B cell (primary cell): ENCODE measurements at regions not wholly inside any gene's neighbourhood (a gene's known extent, or its start where the extent isn't known, plus 50 kb on each side); places are given as distances from the start of the nearest gene placed in this dataset.

Experiments used
- EZH2 ChIP-seq: IDR thresholded peaks from 2 replicates; pipeline ENCODE4 v1.6.1; 2012; ENCODE audit warnings: borderline replicate concordance, low read depth, mild to moderate bottlenecking, moderate library complexity, low read length; ENCODE audit not compliant: insufficient read depth, poor library complexity, severe bottlenecking
- TF ChIP-seq, protein P1 (sequence below): fragments of 200-600 bp; IDR thresholded peaks from one replicate; pipeline ENCODE4 v1.8.0; 2022; ENCODE audit warnings: antibody characterized with exemption, mild to moderate bottlenecking

GRCh38 chr13:40026741-40027140, 371.3 kb downstream of the COG6 start:
- TF ChIP-seq, protein P1, sequence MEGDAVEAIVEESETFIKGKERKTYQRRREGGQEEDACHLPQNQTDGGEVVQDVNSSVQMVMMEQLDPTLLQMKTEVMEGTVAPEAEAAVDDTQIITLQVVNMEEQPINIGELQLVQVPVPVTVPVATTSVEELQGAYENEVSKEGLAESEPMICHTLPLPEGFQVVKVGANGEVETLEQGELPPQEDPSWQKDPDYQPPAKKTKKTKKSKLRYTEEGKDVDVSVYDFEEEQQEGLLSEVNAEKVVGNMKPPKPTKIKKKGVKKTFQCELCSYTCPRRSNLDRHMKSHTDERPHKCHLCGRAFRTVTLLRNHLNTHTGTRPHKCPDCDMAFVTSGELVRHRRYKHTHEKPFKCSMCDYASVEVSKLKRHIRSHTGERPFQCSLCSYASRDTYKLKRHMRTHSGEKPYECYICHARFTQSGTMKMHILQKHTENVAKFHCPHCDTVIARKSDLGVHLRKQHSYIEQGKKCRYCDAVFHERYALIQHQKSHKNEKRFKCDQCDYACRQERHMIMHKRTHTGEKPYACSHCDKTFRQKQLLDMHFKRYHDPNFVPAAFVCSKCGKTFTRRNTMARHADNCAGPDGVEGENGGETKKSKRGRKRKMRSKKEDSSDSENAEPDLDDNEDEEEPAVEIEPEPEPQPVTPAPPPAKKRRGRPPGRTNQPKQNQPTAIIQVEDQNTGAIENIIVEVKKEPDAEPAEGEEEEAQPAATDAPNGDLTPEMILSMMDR = no peak
- no peak for TF ChIP-seq EZH2
